Spleen (tissue), 11 donors: ENCODE measurements at regions not wholly inside any gene's neighbourhood (a gene's known extent, or its start where the extent isn't known, plus 50 kb on each side); places are given as distances from the start of the nearest gene placed in this dataset.

Source experiments
- DNase-seq: peaks from one replicate; pipeline ENCODE4 v3.0.0-alpha.2; 2020
- H3K27ac ChIP-seq, 8 donors: fragments of 200-600 bp; sonication (generic) in 7 of 8; 1 replicate in 4 of 8; 2 replicates in 4 of 8; pipeline versions ENCODE4 v1.5.0 to v1.8.0; 2016 to 2021; ENCODE audit warnings: inconsistent platforms in 4 of 8, mild to moderate bottlenecking in 4 of 8, moderate library complexity in 1 of 8
- H3K27me3 ChIP-seq, 7 donors: fragments of 200-600 bp; sonication (generic) in 6 of 7; replicated peaks in 1 of 7; 1 replicate in 4 of 7; 2 replicates in 3 of 7; pipeline versions ENCODE4 v1.5.0 to v1.8.0; 2016 to 2021; ENCODE audit warnings: inconsistent platforms in 3 of 7, mild to moderate bottlenecking in 1 of 7
- H3K36me3 ChIP-seq, 6 donors: fragments of 200-600 bp; sonication (generic) in 5 of 6; 1 replicate in 4 of 6; 2 replicates in 2 of 6; pipeline versions ENCODE4 v1.5.0 to v1.8.0; 2016 to 2021; ENCODE audit warnings: inconsistent platforms in 2 of 6
- H3K4me1 ChIP-seq, 6 donors: fragments of 200-600 bp; sonication (generic) in 5 of 6; 1 replicate in 3 of 6; 2 replicates in 3 of 6; pipeline versions ENCODE4 v1.5.0 to v1.8.0; 2016 to 2021; ENCODE audit warnings: inconsistent platforms in 3 of 6
- H3K4me3 ChIP-seq, 8 donors: fragments of 200-600 bp; sonication (generic) in 7 of 8; 1 replicate in 4 of 8; 2 replicates in 4 of 8; pipeline versions ENCODE4 v1.5.0 to v1.8.0; 2016 to 2021; ENCODE audit warnings: inconsistent platforms in 4 of 8, mild to moderate bottlenecking in 4 of 8, moderate library complexity in 2 of 8
- H3K9me3 ChIP-seq, 8 donors: fragments of 200-600 bp; sonication (generic) in 7 of 8; 1 replicate in 4 of 8; 2 replicates in 4 of 8; pipeline versions ENCODE4 v1.5.0 to v1.8.0; 2016 to 2021; ENCODE audit warnings: inconsistent platforms in 4 of 8
- CTCF ChIP-seq, 11 experiments: fragments of 200-600 bp in 7 of 11; fragments of 450-650 bp in 4 of 11; sonication (generic) in 4 of 11; IDR thresholded peaks in 8 of 11; conservative IDR thresholded peaks in 3 of 11; 1 replicate in 7 of 11; 2 replicates in 4 of 11; pipeline versions ENCODE4 v1.4.0 to v1.8.0; 2016 to 2021; ENCODE audit warnings: antibody characterized with exemption in 11 of 11, inconsistent platforms in 4 of 11, mild to moderate bottlenecking in 1 of 11
- POLR2A ChIP-seq, 3 donors: fragments of 450-650 bp; IDR thresholded peaks; one replicate each; pipeline ENCODE4 v1.5.1; 2017; ENCODE audit warnings: antibody characterized with exemption in 3 of 3, mild to moderate bottlenecking in 1 of 3
- POLR2AphosphoS5 ChIP-seq, 3 donors: sonication (generic); formaldehyde crosslinking; IDR thresholded peaks; one replicate each; pipeline ENCODE4 v1.5.1; 2017; ENCODE audit warnings: antibody characterized with exemption in 3 of 3
- WGBS, 5 donors: extraction: QIAGEN DNeasy Blood & Tissue Kit in 3 of 5; methylation state at CpG; one replicate each; pipeline versions ENCODE4 v1.1.5 to v1.1.7; 2013 to 2018; 5-methylcytosine and 5-hydroxymethylcytosine counted together
- intact Hi-C: fragments of 100-400 bp; cut with DNase I; formaldehyde crosslinking; loops from one replicate; pipeline ENCODE4 v1.15.0; 2023; ENCODE audit warnings: low total_unique reads
- donor health status: healthy with polysubstance abuse.
- donor health status: DM: no; HTN: no; CAD: no; lungs with moderate emphysema.
- donor health status: DM: no; HTN: no; CAD: no.
- donor health status: Bipolar disorder and iron deficiency.
- donor health status: healthy.
- donor health status: DM: no; HTN: no; CAD: no.
- donor health status: DM: yes; HTN: yes; CAD: no.

GRCh38 chr4:27117453-27117852 lies 256.8 kb downstream of the STIM2 start:
- H3K9me3 ChIP-seq, result no peaks in the 10 kb centered on the region
- no peaks in the 10 kb centered on the region for H3K4me1 ChIP-seq
- H3K27ac ChIP-seq, result no peak overlapping the region
- no peak for DNase-seq
- no peak overlapping the region for H3K4me3 ChIP-seq
- peaks cover 0 to 3% (median 0%) of the 10 kb centered on the region in 7 donors for H3K27me3 ChIP-seq
- intact Hi-C loops, result no loop called here
- H3K36me3 ChIP-seq, result no peaks in the 10 kb centered on the region
- 87 to 97% (median 92%) methylated on average over 1 of the region's 1 CpG for WGBS, 5 donors
- TF ChIP-seq CTCF (IDR thresholded peaks at IDR 0.05 in 8 of 11, conservative IDR thresholded peaks at IDR 0.05 in 3 of 11) (no peak), POLR2A (IDR thresholded peaks at IDR 0.05) (no peak), POLR2AphosphoS5 (IDR thresholded peaks at IDR 0.05) (no peak)

GRCh38 chr4:27119239-27119638 lies 258.6 kb downstream of the STIM2 start:
- Histone ChIP-seq H3K4me1 (no peaks in the 10 kb centered on the region), H3K4me3 (no peak overlapping the region), H3K36me3 (no peaks in the 10 kb centered on the region), H3K27ac (no peak overlapping the region), H3K27me3 (peaks cover 0 to 3% (median 0%) of the 10 kb centered on the region in 7 donors), H3K9me3 (no peaks in the 10 kb centered on the region)
- intact Hi-C loops, result no loop called here
- no peak for DNase-seq
- TF ChIP-seq POLR2AphosphoS5 (IDR thresholded peaks at IDR 0.05) (no peak), CTCF (IDR thresholded peaks at IDR 0.05 in 8 of 11, conservative IDR thresholded peaks at IDR 0.05 in 3 of 11) (no peak), POLR2A (IDR thresholded peaks at IDR 0.05) (no peak)
- WGBS, 5 donors, result 76 to 89% (median 80%) methylated on average over 5 of the region's 5 CpGs

- no peak overlapping the region for H3K27ac ChIP-seq
- TF ChIP-seq POLR2A (IDR thresholded peaks at IDR 0.05), result no peak
- TF ChIP-seq CTCF (IDR thresholded peaks at IDR 0.05 in 8 of 11, conservative IDR thresholded peaks at IDR 0.05 in 3 of 11), result no peak
- TF ChIP-seq POLR2AphosphoS5 (IDR thresholded peaks at IDR 0.05), result no peak
- peaks cover 0 to 3% (median 0%) of the 10 kb centered on the region in 7 donors for H3K27me3 ChIP-seq
- no peak overlapping the region for H3K4me3 ChIP-seq
- H3K9me3 ChIP-seq, result no peaks in the 10 kb centered on the region
- H3K4me1 ChIP-seq, result no peaks in the 10 kb centered on the region
- DNase-seq, result no peak
- intact Hi-C loops, result no loop called here
- no peaks in the 10 kb centered on the region for H3K36me3 ChIP-seq
- WGBS, 5 donors, result 75 to 87% (median 80%) methylated on average over 5 of the region's 5 CpGs
Measured at GRCh38 chr4:27121830-27122229, 261.2 kb downstream of the STIM2 start.

- Histone ChIP-seq H3K4me1 (no peaks in the 10 kb centered on the region), H3K27ac (no peak overlapping the region), H3K9me3 (no peaks in the 10 kb centered on the region), H3K36me3 (no peaks in the 10 kb centered on the region), H3K27me3 (no peaks in the 10 kb centered on the region), H3K4me3 (no peak overlapping the region)
- intact Hi-C loops, result no loop called here
- no peak for DNase-seq
- TF ChIP-seq POLR2AphosphoS5 (IDR thresholded peaks at IDR 0.05) (no peak), CTCF (IDR thresholded peaks at IDR 0.05 in 8 of 11, conservative IDR thresholded peaks at IDR 0.05 in 3 of 11) (no peak), POLR2A (IDR thresholded peaks at IDR 0.05) (no peak)
- 55 to 65% (median 59%) methylated on average over 3 of the region's 3 CpGs for WGBS, 5 donors
Measured at GRCh38 chr4:27123123-27123768, 262.6 kb downstream of the STIM2 start.
